ENCODE measurements at regions not wholly inside any gene's neighbourhood (a gene's known extent, or its start where the extent isn't known, plus 50 kb on each side); places are given as distances from the start of the nearest gene placed in this dataset.
"Not testable (repeated sequence)": the region's sequence is repeated elsewhere in the genome, so short reads cannot be mapped to it uniquely, and the experiment has no call there.

DNA sequence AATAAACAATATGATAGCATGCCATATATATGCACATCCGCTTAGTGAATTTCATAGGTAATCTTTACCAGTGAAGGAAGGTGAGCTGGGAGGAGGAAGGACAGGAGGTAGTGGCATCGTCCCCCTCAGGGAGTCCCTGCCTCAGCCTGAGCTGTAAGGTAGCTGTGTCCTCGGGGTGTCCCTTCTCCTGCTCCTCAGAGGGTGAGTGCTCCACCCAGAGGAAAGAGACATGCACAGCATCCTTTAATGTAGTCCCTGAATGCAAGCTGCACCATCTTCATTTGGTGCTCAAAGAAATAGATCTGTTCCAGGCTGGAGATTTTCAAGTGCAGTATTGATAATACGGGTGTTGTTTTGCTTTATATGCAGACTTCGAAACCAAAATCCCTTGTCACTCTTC is 330.4 kb upstream of the SFRP2 start:
- no peaks in the 10 kb centered on the region for H3F3A ChIP-seq (ENCODE audit: low read length, unreplicated experiment)
- POLR2A ChIA-PET (ENCODE audit: unreplicated experiment) = interaction anchor here (0.5 kb wide), 1 partner anchor 1666 kb away, joined by 4 read pairs; no protein-coding TSS in a partner anchor
- no peak overlapping the region for H3K4me3 ChIP-seq (ENCODE audit: low read length)
- no peak overlapping the region for H2AFZ ChIP-seq (ENCODE audit: low read length)
- DNase-seq = no peak
- H3K27me3 ChIP-seq (ENCODE audit: low read length) = no peaks in the 10 kb centered on the region
- H3K79me2 ChIP-seq (ENCODE audit: low read length) = no peaks in the 10 kb centered on the region
- no peaks in the 10 kb centered on the region for H3K9me3 ChIP-seq (ENCODE audit: low read length)
- intact Hi-C loops (cut with micrococcal nuclease) = no loop called here
- H3K9me2 ChIP-seq (replicated peaks; ENCODE audit: low read length) = no peaks in the 10 kb centered on the region
- CTCF ChIA-PET = no interaction called here
- TF ChIP-seq EZH2phosphoT487 (IDR thresholded peaks at IDR 0.05; ENCODE audit: borderline replicate concordance, low read length) (no peak), EZH2 (IDR thresholded peaks at IDR 0.05; ENCODE audit: low read length, unreplicated experiment) (no peak)
- TF ChIP-seq, protein P1, sequence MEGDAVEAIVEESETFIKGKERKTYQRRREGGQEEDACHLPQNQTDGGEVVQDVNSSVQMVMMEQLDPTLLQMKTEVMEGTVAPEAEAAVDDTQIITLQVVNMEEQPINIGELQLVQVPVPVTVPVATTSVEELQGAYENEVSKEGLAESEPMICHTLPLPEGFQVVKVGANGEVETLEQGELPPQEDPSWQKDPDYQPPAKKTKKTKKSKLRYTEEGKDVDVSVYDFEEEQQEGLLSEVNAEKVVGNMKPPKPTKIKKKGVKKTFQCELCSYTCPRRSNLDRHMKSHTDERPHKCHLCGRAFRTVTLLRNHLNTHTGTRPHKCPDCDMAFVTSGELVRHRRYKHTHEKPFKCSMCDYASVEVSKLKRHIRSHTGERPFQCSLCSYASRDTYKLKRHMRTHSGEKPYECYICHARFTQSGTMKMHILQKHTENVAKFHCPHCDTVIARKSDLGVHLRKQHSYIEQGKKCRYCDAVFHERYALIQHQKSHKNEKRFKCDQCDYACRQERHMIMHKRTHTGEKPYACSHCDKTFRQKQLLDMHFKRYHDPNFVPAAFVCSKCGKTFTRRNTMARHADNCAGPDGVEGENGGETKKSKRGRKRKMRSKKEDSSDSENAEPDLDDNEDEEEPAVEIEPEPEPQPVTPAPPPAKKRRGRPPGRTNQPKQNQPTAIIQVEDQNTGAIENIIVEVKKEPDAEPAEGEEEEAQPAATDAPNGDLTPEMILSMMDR (conservative IDR thresholded peaks at IDR 0.05; ENCODE audit: low read depth, low read length) = no peak
- ATAC-seq = no peak
- H3K27ac ChIP-seq (ENCODE audit: low read length) = no peak overlapping the region
- no peak overlapping the region for H3K4me2 ChIP-seq (ENCODE audit: low read length)
- no peaks in the 10 kb centered on the region for H3K36me3 ChIP-seq (ENCODE audit: low read depth, low read length)
- no peaks in the 10 kb centered on the region for H3K4me1 ChIP-seq (ENCODE audit: insufficient read depth, low read length)
- no TSS peak for BruUV-seq (replicated peaks)
- H3K9ac ChIP-seq (ENCODE audit: low read length) = no peak overlapping the region
- H4K20me1 ChIP-seq (ENCODE audit: low read length) = no peaks in the 10 kb centered on the region

DNA sequence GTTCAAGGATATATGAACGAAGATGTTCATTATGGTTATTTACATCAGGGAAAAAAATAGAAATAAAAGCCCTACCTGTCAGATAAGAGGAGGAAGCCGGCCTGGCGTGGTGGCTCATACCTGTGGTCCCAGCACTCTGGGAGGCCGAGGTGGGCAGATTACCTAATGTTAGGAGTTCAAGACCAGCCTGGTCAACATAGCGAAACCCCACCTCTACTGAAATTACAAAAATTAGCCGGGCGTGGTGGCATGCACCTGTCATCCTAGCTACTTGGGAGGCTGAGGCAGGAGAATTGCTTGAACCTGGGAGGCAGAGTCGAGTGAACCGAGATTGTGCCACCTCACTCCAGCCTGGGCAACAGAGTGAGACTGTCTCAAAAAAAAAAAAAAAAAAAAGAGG is 328.8 kb upstream of the SFRP2 start:
- H3K9me3 ChIP-seq (ENCODE audit: low read length); H3K27me3 ChIP-seq (ENCODE audit: low read length); H3K9me2 ChIP-seq (replicated peaks; ENCODE audit: low read length); H3F3A ChIP-seq (ENCODE audit: low read length, unreplicated experiment); CTCF ChIA-PET; H3K36me3 ChIP-seq (ENCODE audit: low read depth, low read length); POLR2A ChIA-PET (ENCODE audit: unreplicated experiment); BruUV-seq (replicated peaks); H3K27ac ChIP-seq (ENCODE audit: low read length); H4K20me1 ChIP-seq (ENCODE audit: low read length); H2AFZ ChIP-seq (ENCODE audit: low read length); H3K79me2 ChIP-seq (ENCODE audit: low read length); H3K4me1 ChIP-seq (ENCODE audit: insufficient read depth, low read length); intact Hi-C loops (cut with micrococcal nuclease); ATAC-seq; H3K4me3 ChIP-seq (ENCODE audit: low read length); H3K4me2 ChIP-seq (ENCODE audit: low read length); DNase-seq; H3K9ac ChIP-seq (ENCODE audit: low read length): not testable (repeated sequence)

DNA sequence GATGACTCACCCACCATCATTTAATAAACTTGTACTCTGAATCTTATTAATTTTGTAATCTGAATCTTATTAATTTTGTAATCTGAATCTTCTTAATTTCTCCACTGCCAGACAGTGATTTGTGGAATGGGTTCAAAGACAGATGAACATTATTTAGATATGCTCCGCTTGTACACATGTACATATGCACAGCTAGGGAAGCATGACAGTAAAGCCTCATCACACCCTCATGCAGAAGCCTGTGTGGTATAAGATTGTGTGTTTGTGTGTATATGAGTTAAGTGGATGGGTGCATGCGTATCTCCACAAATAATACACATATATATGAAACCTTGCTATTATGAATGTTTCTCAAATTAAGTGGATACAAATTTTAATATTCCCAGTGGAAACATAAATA is 318.5 kb upstream of the SFRP2 start:
- Histone ChIP-seq H3K9ac (ENCODE audit: low read length) (no peak overlapping the region), H3K4me3 (ENCODE audit: low read length) (no peak overlapping the region), H2AFZ (ENCODE audit: low read length) (no peak overlapping the region), H3F3A (ENCODE audit: low read length, unreplicated experiment) (no peaks in the 10 kb centered on the region), H3K9me3 (ENCODE audit: low read length) (no peaks in the 10 kb centered on the region), H3K4me1 (ENCODE audit: insufficient read depth, low read length) (no peaks in the 10 kb centered on the region), H3K27ac (ENCODE audit: low read length) (no peak overlapping the region), H3K4me2 (ENCODE audit: low read length) (no peak overlapping the region), H3K9me2 (replicated peaks; ENCODE audit: low read length) (no peaks in the 10 kb centered on the region), H3K36me3 (ENCODE audit: low read depth, low read length) (no peaks in the 10 kb centered on the region), H4K20me1 (ENCODE audit: low read length) (no peaks in the 10 kb centered on the region), H3K27me3 (ENCODE audit: low read length) (no peaks in the 10 kb centered on the region), H3K79me2 (ENCODE audit: low read length) (no peaks in the 10 kb centered on the region)
- no TSS peak for BruUV-seq (replicated peaks)
- CTCF ChIA-PET = no interaction called here
- POLR2A ChIA-PET (ENCODE audit: unreplicated experiment) = no interaction called here
- TF ChIP-seq, protein P1 (conservative IDR thresholded peaks at IDR 0.05; ENCODE audit: low read depth, low read length) = no peak
- no peak for TF ChIP-seq EZH2phosphoT487 (IDR thresholded peaks at IDR 0.05; ENCODE audit: borderline replicate concordance, low read length)
- TF ChIP-seq EZH2 (IDR thresholded peaks at IDR 0.05; ENCODE audit: low read length, unreplicated experiment) = no peak
- intact Hi-C loops (cut with micrococcal nuclease) = no loop called here
- DNase-seq = no peak
- ATAC-seq = no peak
